ENCODE measurements at regions not wholly inside any gene's neighbourhood (a gene's known extent, or its start where the extent isn't known, plus 50 kb on each side); places are given as distances from the start of the nearest gene placed in this dataset.
"Not testable (repeated sequence)": the region's sequence is repeated elsewhere in the genome, so short reads cannot be mapped to it uniquely, and the experiment has no call there.

- DNase-seq = not testable (repeated sequence)
Measured at GRCh38 chr14:105680736-105681098, 154.3 kb downstream of the TMEM121 start.

GRCh38 chr14:105681606-105682185 lies 155.3 kb downstream of the TMEM121 start:
- DNase-seq = peak in 1 of 2 donors; percentile 44

GRCh38 chr14:105682442-105682841 lies 156.1 kb downstream of the TMEM121 start:
- DNase-seq = not testable (repeated sequence)

- DNase-seq = no peak
Measured at GRCh38 chr14:105682956-105683570, 156.7 kb downstream of the TMEM121 start.

- DNase-seq = not testable (repeated sequence)
Measured at GRCh38 chr14:105684056-105684455, 157.7 kb downstream of the TMEM121 start.

GRCh38 chr14:105684597-105684996 lies 158.2 kb downstream of the TMEM121 start:
- DNase-seq = not testable (repeated sequence)

GRCh38 chr14:105685003-105685402 lies 158.6 kb downstream of the TMEM121 start:
- DNase-seq = no peak

- DNase-seq = not testable (repeated sequence)
Measured at GRCh38 chr14:105685605-105686004, 159.2 kb downstream of the TMEM121 start.

- not testable (repeated sequence) for DNase-seq
Measured at GRCh38 chr14:105686050-105686449, 159.7 kb downstream of the TMEM121 start.

GRCh38 chr14:105686462-105687170 lies 160.2 kb downstream of the TMEM121 start:
- not testable (repeated sequence) for DNase-seq

- DNase-seq = not testable (repeated sequence)
Measured at GRCh38 chr14:105687171-105688022, 161.0 kb downstream of the TMEM121 start.

- not testable (repeated sequence) for DNase-seq
Measured at GRCh38 chr14:105688023-105688351, 161.6 kb downstream of the TMEM121 start.

- not testable (repeated sequence) for DNase-seq
Measured at GRCh38 chr14:105688664-105689221, 162.4 kb downstream of the TMEM121 start.

- DNase-seq = no peak
Measured at GRCh38 chr14:105689722-105690121, 163.3 kb downstream of the TMEM121 start.

- no peak for DNase-seq
Measured at GRCh38 chr14:105690671-105691070, 164.3 kb downstream of the TMEM121 start.

- not testable (repeated sequence) for DNase-seq
Measured at GRCh38 chr14:105691321-105692109, 165.1 kb downstream of the TMEM121 start.

GRCh38 chr14:105692110-105692685 lies 165.8 kb downstream of the TMEM121 start:
- DNase-seq = not testable (repeated sequence)

- no peak for DNase-seq
Measured at GRCh38 chr14:105694961-105695360, 168.6 kb downstream of the TMEM121 start.

GRCh38 chr14:105696388-105696787 lies 170.0 kb downstream of the TMEM121 start:
- DNase-seq = not testable (repeated sequence)

- not testable (repeated sequence) for DNase-seq
Measured at GRCh38 chr14:105697414-105697813, 171.0 kb downstream of the TMEM121 start.

GRCh38 chr14:105697955-105698354 lies 171.6 kb downstream of the TMEM121 start:
- not testable (repeated sequence) for DNase-seq

All from CD4-positive, alpha-beta T cell treated with Interleukin-1 beta for 1 hour (primary cell).